ENCODE measurements at regions not wholly inside any gene's neighbourhood (a gene's known extent, or its start where the extent isn't known, plus 50 kb on each side); places are given as distances from the start of the nearest gene placed in this dataset.

- POLR2A ChIA-PET: no interaction called here
- no peak overlapping the region for H3K27ac Mint-ChIP-seq
- no peaks in the 10 kb centered on the region for H3K4me1 Mint-ChIP-seq
- no peaks in the 10 kb centered on the region for H3K36me3 Mint-ChIP-seq (ENCODE audit: low read depth)
- intact Hi-C loops (cut with micrococcal nuclease): no loop called here
- CTCF ChIA-PET: no interaction called here
- H3K27me3 Mint-ChIP-seq: no peaks in the 10 kb centered on the region
- H3K9me3 Mint-ChIP-seq: no peaks in the 10 kb centered on the region
- no peak for DNase-seq
- TF ChIP-seq CTCF (IDR thresholded peaks at IDR 0.05): no peak
- ATAC-seq (ENCODE audit: low read depth): no peak
- H3K4me3 Mint-ChIP-seq: no peak overlapping the region
These were observed 219.5 kb downstream of the TMEM47 start for GRCh38 chrX:34437586-34437985.

- Mint-ChIP-seq H3K4me1 (no peaks in the 10 kb centered on the region), H3K27ac (no peak overlapping the region), H3K27me3 (no peaks in the 10 kb centered on the region), H3K36me3 (ENCODE audit: low read depth) (no peaks in the 10 kb centered on the region), H3K4me3 (no peak overlapping the region), H3K9me3 (peaks cover 6% of the 10 kb centered on the region)
- no peak for ATAC-seq (ENCODE audit: low read depth)
- DNase-seq: no peak
- ChIA-PET CTCF (no interaction called here), POLR2A (no interaction called here)
- intact Hi-C loops (cut with micrococcal nuclease): no loop called here
- TF ChIP-seq CTCF (IDR thresholded peaks at IDR 0.05): no peak
These were observed 230.8 kb downstream of the TMEM47 start for GRCh38 chrX:34426334-34426733.

GRCh38 chrX:34406580-34406979, 250.5 kb downstream of the TMEM47 start:
- ChIA-PET POLR2A (no interaction called here), CTCF (no interaction called here)
- Mint-ChIP-seq H3K4me1 (no peaks in the 10 kb centered on the region), H3K4me3 (no peak overlapping the region), H3K27ac (no peak overlapping the region), H3K9me3 (no peaks in the 10 kb centered on the region), H3K27me3 (no peaks in the 10 kb centered on the region), H3K36me3 (ENCODE audit: low read depth) (no peaks in the 10 kb centered on the region)
- no peak for ATAC-seq (ENCODE audit: low read depth)
- no peak for TF ChIP-seq CTCF (IDR thresholded peaks at IDR 0.05)
- no peak for DNase-seq
- intact Hi-C loops (cut with micrococcal nuclease): no loop called here

- no peak for TF ChIP-seq CTCF (IDR thresholded peaks at IDR 0.05)
- DNase-seq: no peak
- ChIA-PET CTCF (no interaction called here), POLR2A (no interaction called here)
- no peaks in the 10 kb centered on the region for H3K4me1 Mint-ChIP-seq
- intact Hi-C loops (cut with micrococcal nuclease): no loop called here
- no peaks in the 10 kb centered on the region for H3K27me3 Mint-ChIP-seq
- no peak overlapping the region for H3K4me3 Mint-ChIP-seq
- ATAC-seq (ENCODE audit: low read depth): no peak
- no peak overlapping the region for H3K27ac Mint-ChIP-seq
- no peaks in the 10 kb centered on the region for H3K9me3 Mint-ChIP-seq
- H3K36me3 Mint-ChIP-seq (ENCODE audit: low read depth): no peaks in the 10 kb centered on the region
These were observed 252.6 kb downstream of the TMEM47 start for GRCh38 chrX:34404386-34405070.

GRCh38 chrX:34401411-34401810, 255.7 kb downstream of the TMEM47 start:
- ChIA-PET POLR2A (no interaction called here), CTCF (no interaction called here)
- intact Hi-C loops (cut with micrococcal nuclease): no loop called here
- no peak for TF ChIP-seq CTCF (IDR thresholded peaks at IDR 0.05)
- ATAC-seq (ENCODE audit: low read depth): no peak
- Mint-ChIP-seq H3K36me3 (ENCODE audit: low read depth) (no peaks in the 10 kb centered on the region), H3K4me1 (no peaks in the 10 kb centered on the region), H3K4me3 (no peak overlapping the region), H3K9me3 (no peaks in the 10 kb centered on the region), H3K27me3 (no peaks in the 10 kb centered on the region), H3K27ac (no peak overlapping the region)
- no peak for DNase-seq

Data from activated B cell treated with CpG ODN at 0.5 μM for 24 hours (primary cell).